PFSK-1 (cell line): ENCODE measurements at regions not wholly inside any gene's neighbourhood (a gene's known extent, or its start where the extent isn't known, plus 50 kb on each side); places are given as distances from the start of the nearest gene placed in this dataset.

ENCODE experiments used
- FOXP2 ChIP-seq: optimal IDR thresholded peaks from 2 replicates; pipeline ENCODE3; 2011; ENCODE audit warnings: borderline replicate concordance, control low read depth, inconsistent platforms; ENCODE audit not compliant: insufficient read depth; ENCODE audit errors: extremely low read length, extremely low read depth
- POLR2AphosphoS5 ChIP-seq: IDR thresholded peaks from 2 replicates; pipeline ENCODE4 v1.6.1; 2012; ENCODE audit warnings: low read depth, mild to moderate bottlenecking, control low read depth, low read length, moderate library complexity
- REST ChIP-seq, 2 experiments: IDR thresholded peaks; 2 replicates each; pipeline versions ENCODE4 v1.6.1 to v1.8.0; 2011 to 2012; ENCODE audit warnings: low read depth in 2 of 2, low read length in 2 of 2, control low read depth in 1 of 2, inconsistent platforms in 1 of 2, mild to moderate bottlenecking in 1 of 2, moderate library complexity in 1 of 2; ENCODE audit not compliant: insufficient read depth in 1 of 2
- TAF1 ChIP-seq: IDR thresholded peaks from 2 replicates; pipeline ENCODE4 v1.6.1; 2012; ENCODE audit warnings: low read length, control low read depth, borderline replicate concordance; ENCODE audit not compliant: insufficient read depth

- TF ChIP-seq REST (IDR thresholded peaks at IDR 0.05; ENCODE audit: insufficient read depth in 1 of 2, low read depth in 2 of 2, low read length in 2 of 2) (no peak), POLR2AphosphoS5 (no peak), TAF1 (no peak), FOXP2 (no peak)
These were observed 78.0 kb upstream of the SMNDC1 start for GRCh38 chr10:110382695-110383094.
